ENCODE measurements at regions not wholly inside any gene's neighbourhood (a gene's known extent, or its start where the extent isn't known, plus 50 kb on each side); places are given as distances from the start of the nearest gene placed in this dataset.

GRCh38 chr3:165259541-165260193 lies 63.5 kb upstream of the SLITRK3 start:
- Histone ChIP-seq H3K4me1 (ENCODE audit: control insufficient read depth, extremely low read depth, insufficient read depth, low read length) (no peaks in the 10 kb centered on the region), H3K4me3 (replicated peaks in 1 of 4; ENCODE audit: control extremely low read depth in 1 of 4, insufficient read depth in 1 of 4, low read depth in 3 of 4, low read length in 4 of 4) (no peak overlapping the region), H3K27me3 (ENCODE audit: control insufficient read depth, insufficient read depth, low read length) (no peaks in the 10 kb centered on the region), H4K20me1 (ENCODE audit: control insufficient read depth, extremely low read depth, insufficient read depth, low read length) (no peaks in the 10 kb centered on the region), H2AFZ (ENCODE audit: low read length) (no peak overlapping the region), H3K27ac (ENCODE audit: insufficient read depth, low read length) (no peak overlapping the region), H3K79me2 (ENCODE audit: control insufficient read depth, insufficient read depth, low read length) (no peaks in the 10 kb centered on the region), H3K9ac (ENCODE audit: insufficient read depth, low read length) (no peak overlapping the region), H3K9me3 (ENCODE audit: control insufficient read depth, insufficient read depth, low read depth, low read length) (no peaks in the 10 kb centered on the region), H3K4me2 (ENCODE audit: extremely low read depth, insufficient read depth, low read length) (no peak overlapping the region), H3K36me3 (ENCODE audit: control insufficient read depth, insufficient read depth, low read length) (no peaks in the 10 kb centered on the region)
- no peak for TF ChIP-seq CTCF (conservative IDR thresholded peaks at IDR 0.05 in 1 of 2, IDR thresholded peaks at IDR 0.05 in 1 of 2; ENCODE audit: low read depth in 1 of 2, low read length in 2 of 2)
- TF ChIP-seq EZH2 (IDR thresholded peaks at IDR 0.05; ENCODE audit: low read length, missing control alignments): no peak
- peak; percentile 23 to 61 for DNase-seq (ENCODE audit: low read depth in 2 of 2)

- H3K9me3 ChIP-seq (ENCODE audit: control insufficient read depth, insufficient read depth, low read depth, low read length): no peaks in the 10 kb centered on the region
- H3K4me3 ChIP-seq (replicated peaks in 1 of 4; ENCODE audit: control extremely low read depth in 1 of 4, insufficient read depth in 1 of 4, low read depth in 3 of 4, low read length in 4 of 4): no peak overlapping the region
- H3K79me2 ChIP-seq (ENCODE audit: control insufficient read depth, insufficient read depth, low read length): no peaks in the 10 kb centered on the region
- H3K4me1 ChIP-seq (ENCODE audit: control insufficient read depth, extremely low read depth, insufficient read depth, low read length): no peaks in the 10 kb centered on the region
- peak in 1 of 2 donors; percentile 33 for DNase-seq (ENCODE audit: low read depth in 2 of 2)
- no peak overlapping the region for H3K9ac ChIP-seq (ENCODE audit: insufficient read depth, low read length)
- no peaks in the 10 kb centered on the region for H3K36me3 ChIP-seq (ENCODE audit: control insufficient read depth, insufficient read depth, low read length)
- H3K27me3 ChIP-seq (ENCODE audit: control insufficient read depth, insufficient read depth, low read length): no peaks in the 10 kb centered on the region
- no peak overlapping the region for H3K27ac ChIP-seq (ENCODE audit: insufficient read depth, low read length)
- H2AFZ ChIP-seq (ENCODE audit: low read length): no peak overlapping the region
- no peaks in the 10 kb centered on the region for H4K20me1 ChIP-seq (ENCODE audit: control insufficient read depth, extremely low read depth, insufficient read depth, low read length)
- peak in 1 of 2 donors; percentile 36 for TF ChIP-seq CTCF (conservative IDR thresholded peaks at IDR 0.05 in 1 of 2, IDR thresholded peaks at IDR 0.05 in 1 of 2; ENCODE audit: low read depth in 1 of 2, low read length in 2 of 2)
- no peak for TF ChIP-seq EZH2 (IDR thresholded peaks at IDR 0.05; ENCODE audit: low read length, missing control alignments)
- no peak overlapping the region for H3K4me2 ChIP-seq (ENCODE audit: extremely low read depth, insufficient read depth, low read length)
These were observed 60.4 kb upstream of the SLITRK3 start for GRCh38 chr3:165256554-165257065.

GRCh38 chr3:165254812-165255211 lies 58.6 kb upstream of the SLITRK3 start:
- no peak for TF ChIP-seq EZH2 (IDR thresholded peaks at IDR 0.05; ENCODE audit: low read length, missing control alignments)
- TF ChIP-seq CTCF (conservative IDR thresholded peaks at IDR 0.05 in 1 of 2, IDR thresholded peaks at IDR 0.05 in 1 of 2; ENCODE audit: low read depth in 1 of 2, low read length in 2 of 2): peak in 1 of 2 donors; percentile 44
- Histone ChIP-seq H3K36me3 (ENCODE audit: control insufficient read depth, insufficient read depth, low read length) (no peaks in the 10 kb centered on the region), H2AFZ (ENCODE audit: low read length) (no peak overlapping the region), H3K4me3 (replicated peaks in 1 of 4; ENCODE audit: control extremely low read depth in 1 of 4, insufficient read depth in 1 of 4, low read depth in 3 of 4, low read length in 4 of 4) (no peak overlapping the region), H3K9ac (ENCODE audit: insufficient read depth, low read length) (no peak overlapping the region), H3K4me2 (ENCODE audit: extremely low read depth, insufficient read depth, low read length) (no peak overlapping the region), H3K79me2 (ENCODE audit: control insufficient read depth, insufficient read depth, low read length) (no peaks in the 10 kb centered on the region), H4K20me1 (ENCODE audit: control insufficient read depth, extremely low read depth, insufficient read depth, low read length) (no peaks in the 10 kb centered on the region), H3K27me3 (ENCODE audit: control insufficient read depth, insufficient read depth, low read length) (no peaks in the 10 kb centered on the region), H3K4me1 (ENCODE audit: control insufficient read depth, extremely low read depth, insufficient read depth, low read length) (no peaks in the 10 kb centered on the region), H3K27ac (ENCODE audit: insufficient read depth, low read length) (no peak overlapping the region), H3K9me3 (ENCODE audit: control insufficient read depth, insufficient read depth, low read depth, low read length) (no peaks in the 10 kb centered on the region)
- peak; percentile 34 to 72 for DNase-seq (ENCODE audit: low read depth in 2 of 2)
